22Rv1 (cell line): ENCODE measurements at regions not wholly inside any gene's neighbourhood (a gene's known extent, or its start where the extent isn't known, plus 50 kb on each side); places are given as distances from the start of the nearest gene placed in this dataset.

Experiments used
- H3K27ac ChIP-seq: fragments of 450-650 bp; 2 replicates; pipeline ENCODE4 v1.5.1; 2017
- CTCF ChIP-seq: fragments of 450-650 bp; IDR thresholded peaks from 2 replicates; pipeline ENCODE4 v1.5.1; 2017; ENCODE audit warnings: mild to moderate bottlenecking
- ZFX ChIP-seq: fragments of 450-650 bp; IDR thresholded peaks from 2 replicates; pipeline ENCODE4 v1.6.1; 2017; ENCODE audit warnings: antibody characterized with exemption, borderline replicate concordance

- TF ChIP-seq CTCF = no peak
- TF ChIP-seq ZFX = no peak
- no peak overlapping the region for H3K27ac ChIP-seq
Measured at GRCh38 chr9:109922617-109923470, 142.8 kb downstream of the PALM2AKAP2 start.

GRCh38 chr9:109923471-109923760, 143.4 kb downstream of the PALM2AKAP2 start:
- H3K27ac ChIP-seq = no peak overlapping the region
- no peak for TF ChIP-seq CTCF
- no peak for TF ChIP-seq ZFX

- H3K27ac ChIP-seq = no peak overlapping the region
- TF ChIP-seq CTCF = no peak
- no peak for TF ChIP-seq ZFX
Measured at GRCh38 chr9:109923806-109924205, 143.8 kb downstream of the PALM2AKAP2 start.

GRCh38 chr9:109925799-109926198, 145.8 kb downstream of the PALM2AKAP2 start:
- H3K27ac ChIP-seq = no peak overlapping the region
- TF ChIP-seq ZFX = no peak
- no peak for TF ChIP-seq CTCF

- H3K27ac ChIP-seq = no peak overlapping the region
Measured at GRCh38 chr9:109926421-109926869, 146.4 kb downstream of the PALM2AKAP2 start.

GRCh38 chr9:109931623-109932022, 151.6 kb downstream of the PALM2AKAP2 start:
- no peak overlapping the region for H3K27ac ChIP-seq
- TF ChIP-seq ZFX (no peak), CTCF (no peak)

More at GRCh38 chr9:109926421-109926869, 146.4 kb downstream of the PALM2AKAP2 start:
- TF ChIP-seq ZFX = no peak
- TF ChIP-seq CTCF = no peak

- H3K27ac ChIP-seq = no peak overlapping the region
- no peak for TF ChIP-seq ZFX
- TF ChIP-seq CTCF = no peak
Measured at GRCh38 chr9:109934136-109934856, 154.3 kb downstream of the PALM2AKAP2 start.
